ENCODE measurements at regions not wholly inside any gene's neighbourhood (a gene's known extent, or its start where the extent isn't known, plus 50 kb on each side); places are given as distances from the start of the nearest gene placed in this dataset.

DNA sequence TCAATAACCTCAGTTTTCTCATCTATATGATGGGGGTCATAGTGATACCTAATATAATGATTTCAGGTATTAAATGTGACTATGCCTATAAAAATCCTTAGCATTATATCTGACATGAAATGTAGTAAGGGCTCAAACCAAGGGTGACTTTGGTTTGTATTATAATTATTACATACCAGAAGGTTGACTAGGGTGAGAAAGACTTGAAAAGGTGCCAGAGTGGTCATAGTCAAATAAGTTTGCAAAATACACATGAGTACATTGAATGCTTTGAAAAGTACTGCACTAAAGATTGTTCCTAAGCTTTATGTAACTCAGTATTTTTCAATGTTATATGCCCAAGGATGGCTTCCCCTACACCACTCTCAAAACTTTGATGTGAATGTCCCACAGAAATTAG is 297.2 kb downstream of the ARPP21 start:
- TF ChIP-seq POLR2A (IDR thresholded peaks at IDR 0.05) (no peak), EP300 (IDR thresholded peaks at IDR 0.05; ENCODE audit: low read depth) (no peak), POLR2AphosphoS5 (IDR thresholded peaks at IDR 0.05) (no peak)
- TF ChIP-seq, protein P1, sequence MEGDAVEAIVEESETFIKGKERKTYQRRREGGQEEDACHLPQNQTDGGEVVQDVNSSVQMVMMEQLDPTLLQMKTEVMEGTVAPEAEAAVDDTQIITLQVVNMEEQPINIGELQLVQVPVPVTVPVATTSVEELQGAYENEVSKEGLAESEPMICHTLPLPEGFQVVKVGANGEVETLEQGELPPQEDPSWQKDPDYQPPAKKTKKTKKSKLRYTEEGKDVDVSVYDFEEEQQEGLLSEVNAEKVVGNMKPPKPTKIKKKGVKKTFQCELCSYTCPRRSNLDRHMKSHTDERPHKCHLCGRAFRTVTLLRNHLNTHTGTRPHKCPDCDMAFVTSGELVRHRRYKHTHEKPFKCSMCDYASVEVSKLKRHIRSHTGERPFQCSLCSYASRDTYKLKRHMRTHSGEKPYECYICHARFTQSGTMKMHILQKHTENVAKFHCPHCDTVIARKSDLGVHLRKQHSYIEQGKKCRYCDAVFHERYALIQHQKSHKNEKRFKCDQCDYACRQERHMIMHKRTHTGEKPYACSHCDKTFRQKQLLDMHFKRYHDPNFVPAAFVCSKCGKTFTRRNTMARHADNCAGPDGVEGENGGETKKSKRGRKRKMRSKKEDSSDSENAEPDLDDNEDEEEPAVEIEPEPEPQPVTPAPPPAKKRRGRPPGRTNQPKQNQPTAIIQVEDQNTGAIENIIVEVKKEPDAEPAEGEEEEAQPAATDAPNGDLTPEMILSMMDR (IDR thresholded peaks at IDR 0.05): no peak

Measured in transverse colon (tissue), 4 donors.